NCI-H82 treated with DMSO at 0.1 percent for 48 hours (cell line): ENCODE measurements at regions not wholly inside any gene's neighbourhood (a gene's known extent, or its start where the extent isn't known, plus 50 kb on each side); places are given as distances from the start of the nearest gene placed in this dataset.
"Not testable (repeated sequence)": the region's sequence is repeated elsewhere in the genome, so short reads cannot be mapped to it uniquely, and the experiment has no call there.

Experiments
- DNase-seq: peaks from one replicate; lab custom pipeline; 2025; ENCODE audit not compliant: unreplicated experiment; lab: John Stamatoyannopoulos, UW

DNA sequence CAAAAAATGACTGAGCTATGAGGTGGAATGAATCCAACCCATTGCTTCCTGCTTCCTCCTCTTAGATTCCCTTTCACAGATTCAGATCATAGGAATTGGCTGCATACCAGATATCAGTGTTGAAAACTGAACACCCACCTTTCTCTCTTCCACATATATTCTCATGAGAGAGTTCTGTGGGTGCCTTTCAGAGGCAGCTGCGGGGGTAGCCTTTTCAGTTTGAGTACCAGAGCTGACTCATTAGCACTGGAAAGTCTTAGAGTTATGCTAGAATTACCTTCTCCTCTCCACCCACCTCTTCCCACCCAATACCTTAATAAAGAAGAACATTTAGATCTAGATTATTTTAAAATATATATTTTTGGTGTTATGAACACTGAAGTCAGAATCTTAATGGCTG is 495.4 kb upstream of the SEL1L start:
- DNase-seq = no peak

DNA sequence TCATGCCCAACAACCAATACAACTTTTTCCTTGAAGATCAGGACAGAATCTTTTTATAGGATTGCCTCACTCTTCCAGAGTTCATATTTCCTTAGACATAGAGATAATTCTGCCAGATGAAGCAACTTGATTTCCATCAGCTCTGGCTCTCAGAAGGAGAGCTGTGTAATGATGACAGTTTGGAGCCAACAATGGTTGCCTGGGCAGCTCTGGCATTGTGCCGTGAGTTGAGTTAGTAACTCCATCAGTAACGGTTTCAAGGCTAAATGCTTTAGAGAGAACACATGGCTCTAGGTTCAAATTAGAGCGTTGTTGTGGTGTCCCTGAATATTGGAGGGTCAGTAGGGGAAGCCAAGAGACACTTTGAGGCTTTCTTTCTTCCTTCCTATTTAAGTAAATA is 501.7 kb upstream of the SEL1L start:
- DNase-seq = no peak

GRCh38 chr14:82038066-82038465 is 504.4 kb upstream of the SEL1L start:
- not testable (repeated sequence) for DNase-seq

DNA sequence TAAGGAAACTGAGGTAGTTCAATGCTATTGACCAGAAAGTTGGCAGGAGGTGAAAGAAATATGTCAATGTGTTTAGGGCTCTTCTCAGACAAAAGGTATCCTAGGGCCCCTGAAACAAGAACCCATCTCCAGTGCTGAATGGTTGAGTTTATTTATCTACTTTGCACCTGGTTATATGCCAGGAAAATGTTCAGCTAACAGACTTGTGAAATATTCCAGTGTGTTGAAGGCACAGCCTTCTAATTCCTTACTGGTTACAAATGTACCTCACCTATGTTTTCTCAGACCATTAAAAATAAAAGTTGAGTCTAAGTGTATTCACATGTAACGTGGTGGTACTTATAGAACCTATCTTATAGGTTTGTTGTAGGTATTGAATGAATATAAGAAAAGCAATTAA is 511.7 kb upstream of the SEL1L start:
- no peak for DNase-seq

DNA sequence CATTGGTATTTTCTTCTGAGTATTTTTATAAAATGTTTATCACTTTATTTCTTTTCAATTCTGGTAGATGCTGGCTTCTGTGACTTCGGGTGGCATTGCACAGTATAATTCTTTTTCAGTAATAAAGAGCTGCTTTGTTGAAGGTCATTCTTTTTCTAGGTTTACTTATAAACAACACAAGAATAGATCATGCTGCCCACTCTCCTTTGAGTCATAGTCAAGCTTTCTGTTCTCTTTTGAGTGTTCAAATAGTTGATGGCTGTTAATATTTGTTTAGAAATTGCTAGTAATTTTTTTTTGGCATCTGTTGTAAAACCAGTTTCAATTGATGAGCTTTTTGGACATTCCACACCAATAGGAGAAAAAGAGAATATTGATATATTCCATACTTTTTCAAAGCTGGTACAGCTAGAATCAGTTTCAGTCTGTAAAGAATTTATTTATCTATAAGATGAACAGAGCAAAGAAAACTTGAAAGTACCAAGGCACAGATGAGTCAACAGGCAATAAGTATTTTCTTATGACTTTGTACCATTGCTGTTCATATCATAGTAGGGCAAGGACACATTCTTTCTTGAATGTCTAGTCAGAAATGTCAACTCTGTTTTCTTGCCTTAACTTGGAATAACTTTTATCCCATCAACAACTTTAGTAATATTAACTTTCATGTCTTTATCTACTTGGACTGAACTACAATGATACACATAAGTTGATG is 513.0 kb upstream of the SEL1L start:
- no peak for DNase-seq

- no peak for DNase-seq
These were observed 514.3 kb upstream of the SEL1L start for GRCh38 chr14:82047777-82048470.

- no peak for DNase-seq
These were observed 519.1 kb upstream of the SEL1L start for GRCh38 chr14:82052778-82053177.

- DNase-seq = no peak
These were observed 522.0 kb upstream of the SEL1L start for GRCh38 chr14:82055515-82056115.

DNA sequence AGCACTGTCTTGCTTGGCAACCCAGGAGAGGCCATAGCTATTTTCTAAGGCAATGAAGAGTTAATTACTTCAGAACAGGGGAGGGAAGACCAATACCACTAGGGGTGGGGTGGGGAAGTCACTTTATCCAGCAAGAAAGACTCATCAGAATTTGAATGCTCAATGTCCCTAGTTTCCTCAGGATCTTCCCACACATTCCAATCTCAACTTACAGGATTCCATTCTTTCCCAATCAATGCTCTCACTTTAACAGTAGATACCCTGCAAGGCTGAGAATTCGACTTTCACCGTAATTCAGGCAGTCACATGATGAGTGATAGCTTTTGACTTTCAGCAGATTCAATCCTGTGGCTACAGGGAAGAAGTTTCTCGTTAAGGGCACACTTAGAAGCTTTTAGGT is 526.6 kb upstream of the SEL1L start:
- no peak for DNase-seq

GRCh38 chr14:82067221-82067875 is 533.7 kb upstream of the SEL1L start:
- no peak for DNase-seq

DNA sequence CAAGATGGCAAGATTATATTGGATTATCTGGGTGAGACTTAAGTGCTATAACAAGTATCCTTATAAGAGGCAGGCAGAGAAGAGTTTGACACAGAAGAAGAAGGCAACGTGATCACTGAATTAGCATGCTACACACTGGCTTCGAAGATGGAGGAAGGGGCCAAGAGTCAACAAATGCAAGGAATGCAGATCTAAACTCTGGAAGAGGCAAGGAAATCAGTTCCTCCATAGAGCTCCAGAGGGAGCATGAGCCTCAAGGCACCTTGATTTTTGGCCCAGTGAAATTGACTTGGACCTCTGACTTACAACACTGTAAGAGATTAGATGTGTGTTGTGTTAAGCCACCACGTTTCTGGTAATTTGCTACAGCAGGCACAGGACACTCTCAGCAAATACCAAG is 536.4 kb upstream of the SEL1L start:
- DNase-seq = no peak

GRCh38 chr14:82070753-82071152 is 537.1 kb upstream of the SEL1L start:
- no peak for DNase-seq

- no peak for DNase-seq
These were observed 539.9 kb upstream of the SEL1L start for GRCh38 chr14:82073547-82073946.

DNA sequence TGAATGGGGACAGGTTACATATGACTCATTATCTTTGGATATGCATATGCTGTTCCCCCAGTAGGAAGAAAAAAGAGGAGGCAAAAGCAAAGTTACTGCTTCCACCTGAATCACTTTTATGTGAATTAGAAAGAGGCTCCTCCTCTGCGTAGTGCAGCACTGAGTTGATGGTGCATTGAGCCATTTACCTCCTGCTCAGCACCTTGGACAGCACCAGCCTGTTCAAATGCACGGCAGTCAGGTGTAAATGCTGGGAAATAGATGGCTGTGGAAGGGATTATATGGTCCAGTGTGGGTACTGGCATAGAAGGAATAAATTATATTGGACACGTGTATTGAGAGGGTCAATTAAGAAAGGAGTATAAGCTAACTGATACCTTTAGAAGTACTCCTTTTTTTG is 541.9 kb upstream of the SEL1L start:
- DNase-seq = no peak

- DNase-seq = no peak
These were observed 545.9 kb upstream of the SEL1L start for GRCh38 chr14:82079553-82079952.

DNA sequence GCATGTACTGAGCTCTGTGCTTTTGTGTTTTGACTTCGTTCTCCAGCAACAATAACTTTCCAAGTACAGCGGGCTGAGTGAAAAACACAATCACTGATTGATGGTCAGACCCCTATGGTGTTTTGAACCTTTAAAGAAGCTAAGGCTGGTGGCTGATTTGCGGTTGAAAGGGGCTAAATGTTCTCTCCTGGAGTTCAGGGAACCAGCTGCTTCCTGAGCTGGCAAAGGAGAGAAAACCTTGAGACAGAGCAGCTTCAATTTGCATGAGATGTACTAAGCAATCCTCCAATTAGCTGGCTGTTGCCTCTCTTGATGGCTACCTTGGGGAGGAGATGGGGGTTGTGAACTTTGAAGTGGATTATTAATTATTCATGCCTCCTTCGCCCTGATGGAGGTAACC is 546.7 kb upstream of the SEL1L start:
- no peak for DNase-seq

DNA sequence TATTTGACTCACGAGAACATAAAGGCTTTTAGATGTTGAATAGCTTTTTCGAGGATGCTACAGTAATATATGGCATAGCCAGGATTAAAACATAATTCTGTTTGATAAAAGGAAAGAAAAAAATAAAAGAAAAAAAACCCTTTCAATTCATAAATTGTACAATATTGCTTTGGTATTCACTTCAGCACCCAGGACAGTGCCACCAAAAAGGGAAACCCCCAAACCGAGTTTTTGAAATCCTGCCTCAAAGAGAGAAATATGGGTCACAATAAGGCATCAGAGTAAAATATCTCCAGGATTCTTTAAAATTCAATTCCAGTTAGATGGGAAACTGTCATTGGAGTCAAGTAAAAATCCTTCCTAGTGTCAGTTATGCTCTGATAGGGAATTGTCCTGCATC is 551.2 kb upstream of the SEL1L start:
- no peak for DNase-seq

DNA sequence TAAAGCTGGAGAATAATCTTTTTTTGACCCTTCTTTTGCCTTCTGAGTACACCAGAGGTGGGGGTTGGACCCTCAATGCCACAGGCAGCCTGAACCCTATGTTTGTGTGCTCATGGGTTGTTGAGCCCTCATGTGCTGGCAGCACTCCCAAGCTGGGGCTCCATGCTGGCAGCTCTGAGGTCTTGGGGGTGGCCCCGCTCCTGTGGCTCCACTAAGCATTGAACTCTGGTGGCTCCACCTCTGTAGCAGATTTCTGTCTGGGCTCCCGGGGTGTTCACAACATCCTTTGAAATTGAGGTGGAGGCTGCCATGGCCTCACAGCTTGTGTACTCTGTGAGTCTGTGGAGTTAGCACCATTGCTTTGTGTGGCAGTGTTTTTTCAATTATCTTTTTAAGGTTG is 557.4 kb upstream of the SEL1L start:
- no peak for DNase-seq

- no peak for DNase-seq
These were observed 561.2 kb upstream of the SEL1L start for GRCh38 chr14:82094829-82095345.

GRCh38 chr14:82104013-82104412 is 570.4 kb upstream of the SEL1L start:
- no peak for DNase-seq

GRCh38 chr14:82112210-82112839 is 578.7 kb upstream of the SEL1L start:
- DNase-seq = no peak
